Osteoblast (primary cell): ENCODE measurements at regions not wholly inside any gene's neighbourhood (a gene's known extent, or its start where the extent isn't known, plus 50 kb on each side); places are given as distances from the start of the nearest gene placed in this dataset.
"Not testable (repeated sequence)": the region's sequence is repeated elsewhere in the genome, so short reads cannot be mapped to it uniquely, and the experiment has no call there.

Experiments used
- DNase-seq: peaks from one replicate; pipeline ENCODE4 v3.0.0; 2011; ENCODE audit warnings: low spot score, mixed read lengths; ENCODE audit not compliant: insufficient read length; ENCODE audit errors: missing footprints
- H2AFZ ChIP-seq: 2 replicates; pipeline ENCODE4 v1.6.0; 2011; ENCODE audit warnings: mild to moderate bottlenecking, low read length
- H3K27ac ChIP-seq: 2 replicates; pipeline ENCODE4 v1.5.1; 2011; ENCODE audit warnings: mild to moderate bottlenecking, low read depth, low read length, moderate library complexity
- H3K27me3 ChIP-seq: 2 replicates; pipeline ENCODE4 v1.6.0; 2012; ENCODE audit warnings: mild to moderate bottlenecking, control low read depth, inconsistent platforms, low read length, moderate library complexity; ENCODE audit not compliant: insufficient read depth
- H3K36me3 ChIP-seq: 2 replicates; pipeline ENCODE4 v1.5.1; 2011; ENCODE audit warnings: mild to moderate bottlenecking, low read length, control low read depth, moderate library complexity; ENCODE audit not compliant: insufficient read depth
- H3K4me1 ChIP-seq: 2 replicates; pipeline ENCODE4 v1.5.1; 2011; ENCODE audit warnings: mild to moderate bottlenecking, low read length, control low read depth, moderate library complexity; ENCODE audit not compliant: insufficient read depth
- H3K4me2 ChIP-seq: 2 replicates; pipeline ENCODE4 v1.6.0; 2011; ENCODE audit warnings: mild to moderate bottlenecking, low read length; ENCODE audit not compliant: insufficient read depth
- H3K4me3 ChIP-seq: fragments of 200-600 bp; sonication (generic); 3 replicates; pipeline ENCODE4 v1.5.1; 2012; ENCODE audit warnings: mild to moderate bottlenecking, low read length, inconsistent platforms; ENCODE audit not compliant: insufficient read depth
- H3K79me2 ChIP-seq: 2 replicates; pipeline ENCODE4 v1.6.0; 2012; ENCODE audit warnings: mild to moderate bottlenecking, low read length, control low read depth, inconsistent platforms; ENCODE audit not compliant: insufficient read depth
- H3K9me3 ChIP-seq: 2 replicates; pipeline ENCODE4 v1.5.1; 2011; ENCODE audit warnings: low read depth, low read length, control low read depth
- H4K20me1 ChIP-seq: 2 replicates; pipeline ENCODE4 v1.6.0; 2012; ENCODE audit warnings: mild to moderate bottlenecking, low read length, control low read depth; ENCODE audit not compliant: insufficient read depth
- CTCF ChIP-seq: IDR thresholded peaks from 2 replicates; pipeline ENCODE4 v1.5.1; 2011; ENCODE audit warnings: mild to moderate bottlenecking, low read depth, low read length, moderate library complexity; ENCODE audit errors: extremely low read depth

DNA sequence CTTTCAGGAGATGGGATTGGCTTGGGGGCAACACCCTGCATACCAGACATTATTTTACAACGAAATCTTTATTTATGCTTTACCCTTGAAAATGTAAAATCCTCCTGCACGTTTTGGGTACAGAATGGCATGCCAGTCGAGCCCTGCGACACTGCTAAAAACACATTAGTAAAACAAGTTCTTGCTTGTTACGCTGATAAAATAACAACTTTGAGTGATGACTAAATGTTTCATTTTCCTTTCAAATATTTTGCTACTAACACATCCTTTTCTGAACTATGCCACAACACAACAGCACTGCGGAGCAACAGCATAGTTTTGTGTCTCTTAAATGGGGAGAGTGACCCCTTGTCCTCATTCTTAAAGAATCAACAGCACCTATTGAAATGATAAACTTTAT is 76.0 kb upstream of the SEMA3D start:
- H3K27ac ChIP-seq: no peak overlapping the region
- no peak for DNase-seq
- no peaks in the 10 kb centered on the region for H3K27me3 ChIP-seq
- no peak for TF ChIP-seq CTCF
- H4K20me1 ChIP-seq: no peaks in the 10 kb centered on the region
- H3K4me3 ChIP-seq: no peak overlapping the region
- no peaks in the 10 kb centered on the region for H3K4me1 ChIP-seq
- H3K4me2 ChIP-seq: no peak overlapping the region
- H3K9me3 ChIP-seq: no peaks in the 10 kb centered on the region
- H3K36me3 ChIP-seq: no peaks in the 10 kb centered on the region
- H2AFZ ChIP-seq: no peak overlapping the region
- no peaks in the 10 kb centered on the region for H3K79me2 ChIP-seq

- H3K27me3 ChIP-seq: no peaks in the 10 kb centered on the region
- no peaks in the 10 kb centered on the region for H3K36me3 ChIP-seq
- DNase-seq: no peak
- H3K79me2 ChIP-seq: no peaks in the 10 kb centered on the region
- no peak overlapping the region for H3K27ac ChIP-seq
- no peaks in the 10 kb centered on the region for H3K4me1 ChIP-seq
- H3K9me3 ChIP-seq: no peaks in the 10 kb centered on the region
- H3K4me2 ChIP-seq: no peak overlapping the region
- no peak overlapping the region for H3K4me3 ChIP-seq
- H2AFZ ChIP-seq: no peak overlapping the region
- no peak for TF ChIP-seq CTCF
- no peaks in the 10 kb centered on the region for H4K20me1 ChIP-seq
Measured at GRCh38 chr7:85261336-85261735, 74.5 kb upstream of the SEMA3D start.

- not testable (repeated sequence) for H3K9me3 ChIP-seq, H3K4me1 ChIP-seq, H3K27ac ChIP-seq, H3K79me2 ChIP-seq, H3K4me2 ChIP-seq, DNase-seq, H2AFZ ChIP-seq, H3K27me3 ChIP-seq, H3K36me3 ChIP-seq, H3K4me3 ChIP-seq, H4K20me1 ChIP-seq
Measured at GRCh38 chr7:85249787-85250186, 62.9 kb upstream of the SEMA3D start.

DNA sequence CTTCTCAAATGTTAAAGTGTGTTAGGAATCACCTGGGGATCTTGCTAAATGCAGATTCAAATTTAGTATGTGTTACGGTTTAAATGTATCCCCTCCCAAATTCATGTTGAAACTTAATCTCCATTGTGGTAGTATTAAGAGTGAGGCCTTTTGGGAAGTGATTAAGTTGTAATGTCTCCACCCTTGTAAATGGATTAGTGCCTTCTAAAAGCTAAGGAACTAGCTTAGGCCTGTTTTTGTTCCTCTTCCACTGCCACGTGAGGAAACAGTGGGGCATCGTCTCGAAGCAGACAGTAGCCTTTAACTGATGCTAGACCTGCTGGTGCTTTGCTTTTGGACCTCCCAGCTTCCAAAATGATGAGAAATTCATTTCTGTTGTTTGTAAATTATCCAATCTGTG is 52.3 kb upstream of the SEMA3D start:
- Histone ChIP-seq H2AFZ (no peak overlapping the region), H3K27ac (no peak overlapping the region), H3K4me3 (no peak overlapping the region), H3K9me3 (no peaks in the 10 kb centered on the region), H4K20me1 (no peaks in the 10 kb centered on the region), H3K4me1 (no peaks in the 10 kb centered on the region), H3K4me2 (no peak overlapping the region), H3K36me3 (no peaks in the 10 kb centered on the region), H3K79me2 (no peaks in the 10 kb centered on the region), H3K27me3 (no peaks in the 10 kb centered on the region)
- no peak for DNase-seq
- no peak for TF ChIP-seq CTCF

DNA sequence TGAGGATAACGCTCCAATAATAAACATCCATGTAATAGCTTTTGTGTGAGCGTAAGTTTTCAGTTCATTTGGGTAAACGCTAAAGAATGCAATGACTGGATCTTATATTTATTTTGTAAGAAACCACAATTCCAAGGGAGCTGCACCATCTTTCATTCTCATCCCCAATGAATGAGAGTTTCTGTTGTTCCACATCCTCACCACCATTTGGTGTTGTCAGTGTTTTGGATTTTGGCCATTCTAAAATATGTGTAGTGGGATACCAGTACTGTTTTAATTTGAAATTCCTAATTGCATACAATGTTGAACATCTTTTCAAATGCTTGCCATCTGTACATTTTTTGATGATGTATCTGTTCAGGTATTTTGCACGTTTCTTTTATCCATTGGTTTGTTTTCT is 50.9 kb upstream of the SEMA3D start:
- H3K36me3 ChIP-seq: no peaks in the 10 kb centered on the region
- H3K4me3 ChIP-seq: no peak overlapping the region
- H3K9me3 ChIP-seq: no peaks in the 10 kb centered on the region
- H3K27ac ChIP-seq: no peak overlapping the region
- no peak overlapping the region for H3K4me2 ChIP-seq
- no peaks in the 10 kb centered on the region for H4K20me1 ChIP-seq
- H3K4me1 ChIP-seq: no peaks in the 10 kb centered on the region
- no peaks in the 10 kb centered on the region for H3K27me3 ChIP-seq
- DNase-seq: no peak
- H2AFZ ChIP-seq: no peak overlapping the region
- TF ChIP-seq CTCF: no peak
- H3K79me2 ChIP-seq: no peaks in the 10 kb centered on the region
